HK-2 (cell line): ENCODE measurements at regions not wholly inside any gene's neighbourhood (a gene's known extent, or its start where the extent isn't known, plus 50 kb on each side); places are given as distances from the start of the nearest gene placed in this dataset.

Experiments used
- DNase-seq: peaks from one replicate; pipeline ENCODE4 v3.0.0-alpha.2; 2018; ENCODE audit not compliant: unreplicated experiment

DNA sequence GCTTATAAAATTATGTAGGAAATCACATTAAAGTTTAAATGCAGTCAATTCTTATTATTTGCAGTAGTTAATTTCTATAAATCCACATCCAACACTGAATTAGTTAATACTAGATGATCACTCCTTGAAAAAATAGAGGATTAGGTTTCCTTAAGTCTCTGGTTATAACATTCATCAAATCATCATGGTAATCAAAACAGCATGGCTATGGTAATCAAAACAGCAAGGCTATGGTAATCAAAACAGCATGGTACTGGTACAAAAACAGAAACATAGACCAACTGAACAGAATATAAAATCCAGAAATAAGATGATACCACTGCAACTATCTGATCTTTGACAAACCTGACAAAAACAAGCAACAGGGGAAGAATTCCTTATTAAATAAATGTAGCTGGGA lies 814.6 kb upstream of the CCDC179 start:
- DNase-seq = no peak

GRCh38 chr11:23679041-23679440 lies 817.8 kb upstream of the LUZP2 start:
- no peak for DNase-seq

DNA sequence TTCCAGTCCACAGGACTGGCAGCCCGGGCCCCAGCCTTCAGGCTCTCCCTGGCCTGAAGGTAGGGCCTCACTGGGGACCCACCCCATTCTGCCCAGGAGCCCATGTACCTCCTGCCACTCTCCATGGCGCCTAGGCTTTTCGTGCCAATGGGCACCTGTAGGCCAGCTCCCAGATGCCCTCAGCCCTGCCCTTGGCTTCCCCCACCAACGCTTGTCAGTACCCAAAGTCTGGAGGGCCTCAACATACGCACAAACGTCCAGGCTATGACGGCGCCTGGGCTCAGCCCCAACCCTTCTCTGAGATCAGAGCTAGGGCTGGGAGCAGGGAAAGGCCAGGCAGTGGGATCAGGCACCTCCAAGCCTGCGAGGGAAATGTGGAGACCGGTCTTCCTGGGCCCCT lies 816.9 kb upstream of the LUZP2 start:
- no peak for DNase-seq

DNA sequence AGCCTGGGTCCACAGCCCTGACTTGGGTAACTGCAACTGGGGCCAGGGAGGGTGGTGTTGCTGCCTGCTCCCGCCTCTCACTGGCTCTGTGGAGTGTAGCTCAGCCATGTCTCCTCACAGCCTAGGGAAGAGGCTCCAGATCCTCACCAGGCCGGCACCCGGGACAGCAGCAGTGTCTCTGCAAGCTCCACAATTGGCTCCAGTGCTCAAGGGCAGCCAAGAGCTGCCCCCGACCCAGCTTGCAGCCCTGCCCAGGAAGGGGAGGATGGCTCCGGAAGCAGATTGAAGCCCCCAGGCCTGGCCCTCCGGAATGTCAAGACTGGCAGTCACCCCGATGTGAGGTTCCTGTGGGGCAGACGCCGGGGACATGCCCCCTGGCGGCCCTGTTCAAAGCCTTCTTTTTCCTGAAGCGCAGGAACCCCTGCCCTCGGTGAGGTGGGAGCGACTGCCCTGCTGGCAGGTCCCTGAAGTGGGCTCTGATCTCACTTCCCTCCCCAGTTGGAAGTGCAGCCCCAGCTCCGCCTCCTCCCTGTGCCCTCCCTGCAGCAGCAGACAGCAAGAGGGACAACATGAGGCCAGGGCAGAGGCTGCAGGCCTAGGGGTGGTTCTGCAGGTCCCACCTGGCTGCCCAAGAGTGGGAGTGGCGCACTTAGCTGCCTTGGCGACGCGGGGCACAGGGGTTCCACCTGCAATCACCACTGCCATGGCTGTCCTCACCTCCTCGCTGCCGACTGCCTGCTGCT lies 816.2 kb upstream of the LUZP2 start:
- no peak for DNase-seq

DNA sequence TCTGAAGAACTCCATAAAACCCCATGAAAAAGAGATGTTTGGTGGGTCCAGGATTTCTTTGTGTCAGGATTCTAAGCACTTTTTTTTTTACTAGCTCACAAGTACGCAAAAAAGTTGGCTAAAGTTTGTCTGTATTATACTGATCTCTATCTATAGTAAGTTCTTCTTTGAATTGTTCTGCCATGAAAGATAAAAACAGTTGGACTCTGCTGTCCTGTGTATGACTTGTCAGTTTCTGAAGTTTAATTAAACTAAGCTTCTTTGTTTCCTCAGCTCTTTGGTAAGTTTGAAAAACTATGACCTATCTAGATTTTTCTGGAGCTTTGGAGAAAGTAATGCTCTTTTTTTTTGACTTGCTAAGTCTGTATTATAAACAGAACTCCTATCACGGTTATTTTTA lies 812.2 kb upstream of the LUZP2 start:
- DNase-seq = no peak

DNA sequence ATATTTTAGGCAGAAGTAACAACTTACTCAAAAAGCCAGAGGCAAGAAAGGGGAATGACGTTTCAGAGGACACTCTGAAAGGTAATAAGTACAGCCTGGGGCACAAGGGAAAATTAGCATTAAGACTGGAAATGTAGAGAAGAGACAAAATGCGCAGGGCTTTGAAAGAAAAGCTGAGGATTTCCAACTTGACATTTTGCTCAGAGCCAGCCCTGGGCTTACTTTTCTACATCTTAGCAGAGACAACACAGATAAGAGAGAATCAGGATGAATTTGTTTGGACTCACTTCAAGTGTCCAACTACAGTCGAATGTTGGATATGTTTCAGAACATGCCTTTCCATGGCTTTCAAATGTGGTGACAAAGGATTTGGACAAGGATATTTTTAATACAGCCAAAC lies 808.9 kb upstream of the LUZP2 start:
- no peak for DNase-seq

DNA sequence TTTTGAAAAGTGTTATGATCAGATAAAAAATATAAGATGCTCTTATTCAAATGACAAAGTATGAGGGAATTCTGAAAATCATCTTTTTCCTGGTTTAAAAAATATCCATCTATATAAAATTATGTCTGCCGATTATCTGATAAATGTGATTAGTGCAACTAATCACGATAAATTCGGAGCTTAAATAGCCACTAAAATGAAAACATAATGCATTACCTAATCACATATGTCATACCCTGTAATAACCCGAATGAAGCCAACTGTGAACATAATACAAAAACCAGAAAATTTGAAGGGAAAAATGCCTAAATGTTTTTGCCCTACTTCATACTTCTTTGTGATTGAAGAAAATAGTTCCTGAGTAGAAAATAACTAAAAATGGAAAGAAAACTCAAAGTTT lies 808.4 kb upstream of the LUZP2 start:
- DNase-seq = no peak

DNA sequence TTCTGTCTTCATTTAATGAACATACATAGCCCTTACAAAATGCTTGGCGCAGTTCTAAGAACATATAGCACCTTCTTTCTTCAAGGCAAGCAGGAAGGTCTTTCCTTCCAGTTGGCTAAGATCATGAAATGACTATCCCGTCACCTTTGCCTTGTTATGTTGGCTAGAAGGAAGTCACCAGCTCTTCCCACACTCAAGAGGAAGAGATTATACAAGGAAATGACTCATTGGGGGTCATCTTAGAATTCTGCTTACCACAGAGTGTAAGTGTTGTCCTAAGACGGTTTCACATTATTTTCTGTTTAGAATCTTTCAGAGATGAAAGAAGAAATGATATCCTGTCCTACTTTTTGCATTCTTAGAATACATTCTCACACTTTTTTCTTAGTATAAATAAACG lies 808.0 kb upstream of the LUZP2 start:
- no peak for DNase-seq

DNA sequence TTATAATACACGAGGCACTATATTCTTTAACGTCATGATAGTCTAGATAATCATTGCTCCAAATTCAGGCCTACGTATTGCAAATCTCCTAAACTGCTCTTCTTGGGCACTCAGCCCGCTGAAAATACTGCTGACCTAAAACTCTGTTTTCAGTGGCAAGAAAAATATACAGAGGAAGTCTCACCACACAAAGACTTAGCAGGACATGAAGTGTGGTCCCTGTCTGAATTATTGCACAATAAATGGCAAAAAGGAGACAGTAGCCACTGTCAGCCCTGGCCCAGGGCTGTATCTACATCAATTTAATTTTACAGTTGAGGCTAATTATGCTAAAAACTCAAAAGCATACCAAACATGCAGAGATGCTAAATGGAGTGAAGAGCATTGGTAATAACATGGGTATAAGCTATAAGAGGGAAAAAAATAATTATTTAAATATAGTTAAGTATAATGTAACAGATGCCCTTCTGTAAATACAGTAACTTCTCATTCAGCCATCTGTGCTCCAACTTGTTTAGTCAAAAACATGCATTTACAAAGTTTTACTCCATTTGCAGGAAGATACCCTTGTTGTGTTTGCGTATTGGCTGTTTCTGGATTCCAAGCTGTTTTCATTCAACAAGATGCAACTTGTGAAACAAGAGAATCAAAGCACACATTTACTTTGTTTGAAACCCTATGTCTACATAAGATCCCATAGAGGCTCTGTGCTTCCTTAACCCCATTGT lies 800.0 kb upstream of the LUZP2 start:
- no peak for DNase-seq

DNA sequence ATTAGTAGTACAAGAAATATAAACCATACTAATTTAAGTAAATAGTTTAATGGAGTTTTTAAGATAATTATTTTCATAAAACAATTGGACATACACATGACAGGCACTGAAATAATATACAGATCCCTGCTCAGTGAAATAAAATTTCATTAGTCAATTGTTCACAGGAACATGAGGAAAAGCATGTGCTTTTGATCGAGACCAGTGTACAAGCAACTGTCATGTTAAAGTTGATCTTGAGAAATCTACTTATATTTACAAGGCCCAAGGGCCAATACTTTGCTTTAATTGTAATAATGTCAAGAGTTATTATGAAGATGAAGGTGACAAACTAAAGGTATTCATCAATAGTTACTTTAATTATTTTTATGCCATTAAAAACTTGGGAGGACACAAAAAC lies 792.7 kb upstream of the LUZP2 start:
- no peak for DNase-seq

DNA sequence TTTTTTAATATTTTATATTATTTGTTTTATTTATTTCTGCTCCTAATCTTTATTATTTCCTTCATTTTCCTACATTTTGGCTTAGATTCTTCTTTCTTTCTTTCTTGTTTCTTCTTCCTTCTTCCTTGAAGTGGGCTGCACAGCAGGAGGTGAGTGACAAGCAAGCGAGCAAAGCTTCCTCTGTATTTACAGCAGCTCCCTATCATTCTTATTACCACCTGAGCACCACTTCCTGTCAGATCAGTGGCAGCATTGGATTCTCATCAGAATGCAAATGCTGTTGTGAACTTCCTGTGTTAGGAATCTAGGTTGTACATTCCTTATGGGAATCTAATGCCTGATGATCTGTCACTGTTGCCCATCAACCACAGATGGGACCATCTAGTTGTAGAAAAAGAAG lies 784.9 kb upstream of the LUZP2 start:
- DNase-seq = no peak

DNA sequence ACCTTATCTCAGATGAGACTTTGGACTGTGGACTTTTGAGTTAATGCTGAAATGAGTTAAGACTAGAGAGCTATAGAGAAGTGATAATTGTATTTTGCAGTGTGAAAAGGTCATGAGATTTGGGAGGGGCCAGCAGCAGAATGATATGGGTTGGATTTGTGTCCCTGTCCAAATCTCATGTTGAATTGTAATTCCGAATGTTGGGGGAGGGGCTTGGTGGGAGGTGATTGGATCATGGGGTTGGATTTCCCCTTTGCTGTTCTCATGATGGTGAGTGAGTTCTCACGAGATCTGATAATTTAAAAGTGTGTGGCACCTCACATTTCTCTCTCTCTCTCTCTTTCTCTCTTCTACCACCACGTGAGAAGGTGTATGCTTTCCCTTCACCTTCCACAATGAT lies 777.8 kb upstream of the LUZP2 start:
- no peak for DNase-seq

DNA sequence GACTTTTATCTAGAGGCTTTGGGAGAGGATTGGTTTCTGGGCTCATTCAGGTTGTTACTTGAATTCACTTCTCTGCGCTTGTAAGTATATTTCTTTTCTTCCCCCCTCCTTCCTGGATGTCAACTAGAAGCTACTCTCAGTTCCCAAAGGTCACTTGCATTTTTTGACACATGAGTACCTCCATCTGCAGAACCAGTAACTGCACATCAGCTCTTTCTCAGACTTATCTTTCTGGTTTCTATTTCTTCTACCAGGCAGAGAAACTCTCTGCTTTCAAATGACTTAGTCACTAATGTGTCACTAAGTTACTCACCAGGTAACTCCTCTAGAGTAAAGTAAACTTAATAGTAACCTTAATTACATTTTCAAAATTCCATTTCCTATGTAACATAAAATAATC lies 773.0 kb upstream of the LUZP2 start:
- DNase-seq = no peak

DNA sequence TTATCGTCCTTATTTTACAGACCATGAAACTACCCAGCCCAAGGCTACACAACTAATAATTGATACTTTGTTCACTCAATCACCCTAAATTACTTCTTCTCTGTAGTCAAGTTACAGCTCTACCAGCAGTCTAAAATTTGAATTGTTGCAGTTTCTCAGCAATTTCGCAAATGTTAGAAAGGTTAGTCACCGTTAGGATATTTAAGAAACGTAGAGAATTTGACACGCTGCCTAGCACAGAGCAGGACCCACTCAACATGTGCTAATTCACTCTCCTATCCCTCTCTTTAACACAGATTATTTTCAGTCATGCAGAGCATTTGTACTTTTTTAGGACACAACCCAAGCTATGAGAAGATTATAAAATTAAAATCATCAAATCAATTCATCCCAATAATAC lies 771.1 kb upstream of the LUZP2 start:
- DNase-seq = no peak

DNA sequence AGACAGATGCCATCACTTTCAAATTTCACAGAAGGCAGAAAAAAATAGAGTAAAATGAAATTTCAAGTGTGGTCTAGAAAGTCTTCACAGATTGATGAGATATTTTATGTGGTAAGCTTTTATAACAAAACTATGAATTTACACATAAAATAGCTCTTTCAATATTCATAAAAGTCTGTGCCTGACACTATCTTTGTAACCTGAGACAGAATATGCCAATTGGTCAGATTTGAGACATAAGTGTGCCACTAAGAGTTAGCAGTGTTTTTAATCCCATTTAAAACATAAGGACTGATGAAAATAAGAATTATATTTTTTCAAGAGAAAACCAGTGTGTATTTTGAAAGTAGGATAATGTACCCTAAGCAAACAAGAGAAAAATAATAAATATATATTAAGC lies 769.5 kb upstream of the LUZP2 start:
- DNase-seq = no peak

GRCh38 chr11:23727794-23728193 lies 769.1 kb upstream of the LUZP2 start:
- DNase-seq = no peak

GRCh38 chr11:23729088-23729487 lies 767.8 kb upstream of the LUZP2 start:
- DNase-seq = no peak

DNA sequence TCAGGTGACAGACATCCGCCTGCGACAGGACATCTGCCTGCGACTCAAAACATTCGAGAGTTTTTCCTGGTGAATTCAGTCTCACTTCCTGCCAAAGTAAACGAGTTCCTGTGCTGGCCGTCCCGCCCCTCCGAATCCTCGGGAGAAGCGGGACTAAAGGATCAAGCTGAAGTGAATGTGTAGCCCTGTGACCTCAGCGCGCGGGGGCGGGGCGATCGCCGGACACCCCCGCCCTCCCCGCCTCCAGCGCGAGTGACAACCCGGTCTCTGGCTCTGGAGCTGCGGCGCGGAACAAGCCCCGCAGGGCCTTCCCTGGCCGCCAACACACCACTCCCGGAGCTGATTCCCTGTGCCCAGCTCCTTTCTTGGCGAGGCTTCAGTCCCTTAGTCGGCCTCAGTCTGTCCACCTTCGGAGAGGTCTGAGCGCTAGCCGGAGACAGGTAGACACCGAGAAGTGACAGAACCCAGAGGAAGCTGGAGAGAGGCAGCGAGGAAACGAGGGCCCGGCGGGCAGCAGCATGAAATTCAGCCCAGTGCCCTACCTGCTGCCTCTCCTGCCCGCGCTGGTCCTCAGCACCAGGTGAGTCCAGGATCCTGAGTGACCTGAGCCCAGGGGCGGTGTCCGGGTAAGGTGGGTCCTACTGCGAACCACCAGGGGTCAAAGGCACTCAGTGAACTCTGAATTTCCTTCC lies 766.4 kb upstream of the LUZP2 start:
- DNase-seq = no peak

- no peak for DNase-seq
These were observed 764.8 kb upstream of the LUZP2 start for GRCh38 chr11:23732026-23732425.

GRCh38 chr11:23746896-23747295 lies 750.0 kb upstream of the LUZP2 start:
- no peak for DNase-seq

DNA sequence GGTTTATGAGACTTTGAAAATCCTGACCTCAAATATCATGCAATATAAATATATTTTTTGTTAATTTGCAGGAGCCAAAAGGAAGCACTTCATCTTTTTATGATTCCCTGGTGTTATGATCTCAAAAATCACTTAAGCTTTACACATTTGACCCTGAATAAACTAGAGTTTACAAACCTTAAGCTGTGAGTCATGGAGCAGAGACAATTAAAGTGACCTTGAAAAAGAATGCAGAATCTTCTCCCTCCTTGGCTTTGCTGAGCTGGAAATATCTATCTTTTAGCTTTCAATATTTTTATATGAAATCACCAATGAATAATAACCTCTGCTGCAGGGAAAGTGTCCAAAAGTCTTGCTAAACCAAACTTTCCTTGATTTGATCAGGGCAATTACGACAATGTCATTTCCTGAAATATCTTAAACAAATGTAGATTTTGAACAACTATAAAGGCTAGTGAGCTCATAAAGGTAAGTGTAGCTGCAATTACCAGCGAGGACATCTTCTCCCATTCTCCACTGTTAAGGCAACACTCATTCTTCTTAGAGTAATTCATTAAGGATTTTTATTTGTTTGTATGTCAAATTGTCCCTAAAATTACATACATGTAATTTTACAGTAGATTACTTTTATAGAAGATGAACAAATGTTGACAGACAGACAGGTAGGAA lies 747.0 kb upstream of the LUZP2 start:
- DNase-seq = no peak

DNA sequence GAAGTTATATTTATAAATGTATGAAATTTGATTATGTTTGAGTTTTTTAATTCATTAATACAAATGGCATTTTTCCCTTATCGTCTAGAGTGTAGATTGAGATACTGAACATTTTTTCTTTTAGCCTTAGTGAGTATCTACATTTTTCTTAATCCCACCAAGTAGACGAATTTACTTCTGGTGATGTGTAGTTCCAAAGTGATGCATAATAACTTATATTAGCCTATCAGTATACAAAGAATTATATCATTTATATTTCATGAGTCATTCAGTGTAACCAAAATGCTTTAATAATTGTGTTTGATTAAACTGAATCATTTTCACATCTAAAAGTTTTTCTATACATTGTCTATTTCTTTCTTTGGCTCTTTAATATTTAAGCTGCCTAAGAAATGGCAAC lies 745.6 kb upstream of the LUZP2 start:
- DNase-seq = no peak

DNA sequence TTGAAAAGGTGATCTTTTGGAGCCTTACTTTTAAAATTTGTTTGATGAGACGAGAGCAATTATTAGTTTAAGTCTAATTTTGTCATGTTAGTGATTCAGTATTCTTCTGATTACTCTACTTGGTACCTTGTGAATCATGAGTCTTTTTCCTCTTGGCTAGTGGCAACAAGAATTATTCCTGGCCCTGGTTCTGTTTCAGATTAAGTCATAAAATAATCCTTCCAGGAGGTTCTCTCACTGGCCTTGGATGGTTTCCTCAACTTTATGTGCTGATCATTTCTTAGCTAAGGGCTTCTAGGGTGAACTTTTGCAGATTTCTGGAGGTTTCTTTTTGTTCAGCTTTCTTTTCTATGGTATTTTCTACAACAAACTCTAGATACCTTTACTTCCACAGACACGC lies 741.8 kb upstream of the LUZP2 start:
- no peak for DNase-seq
